A549 (cell line): ENCODE measurements at regions not wholly inside any gene's neighbourhood (a gene's known extent, or its start where the extent isn't known, plus 50 kb on each side); places are given as distances from the start of the nearest gene placed in this dataset.

Source experiments
- ATAC-seq, 2 experiments: fragments of 200-7000 bp in 1 of 2; fragments of >200 bp in 1 of 2; cut with Nextera tagmentation in 1 of 2; cut with Tn5 transposase in 1 of 2; 3 replicates each; pipeline versions ENCODE4 v1.8.0 to v1.9.1; 2018 to 2020; ENCODE audit warnings: mild to moderate bottlenecking in 1 of 2, moderate library complexity in 1 of 2
- CTCF ChIA-PET: fragments of 300-600 bp; sonication (Branson Sonifier 250); formaldehyde crosslinking; extraction: SDS; loops from one replicate; lab custom pipeline; 2021; ENCODE audit warnings: antibody characterized with exemption, inconsistent platforms; lab: Yijun Ruan, JAX
- POLR2A ChIA-PET: fragments of 350-600 bp; formaldehyde crosslinking; extraction: SDS; loops from one replicate; lab custom pipeline; 2021; ENCODE audit warnings: antibody characterized with exemption, inconsistent platforms; lab: Yijun Ruan, JAX
- DNase-seq, 2 experiments: peaks; one replicate each; pipeline versions ENCODE4 v3.0.0 to v3.0.0-alpha.2; 2011 to 2016; ENCODE audit warnings: low read depth in 1 of 2, low spot score in 1 of 2
- FAIRE-seq: peaks from 2 replicates; lab custom pipeline; 2011; peaks lifted over from hg19 to GRCh38; lab: Jason Lieb, UNC
- H3K27ac ChIP-seq, 2 experiments: fragments of >200 bp; sonication (Bioruptor Twin); formaldehyde crosslinking; 3 replicates each; pipeline ENCODE4 v1.5.1; 2016 to 2017
- H3K4me1 ChIP-seq: fragments of >200 bp; sonication (Bioruptor Twin); formaldehyde crosslinking; 3 replicates; pipeline ENCODE4 v1.6.1; 2016
- H3K4me2 ChIP-seq: fragments of >200 bp; sonication (Bioruptor Twin); formaldehyde crosslinking; 3 replicates; pipeline ENCODE4 v1.6.1; 2016
- H3K4me3 ChIP-seq: fragments of >200 bp; sonication (Bioruptor Twin); formaldehyde crosslinking; 3 replicates; pipeline ENCODE4 v1.5.1; 2016
- H3K9me3 ChIP-seq: fragments of >200 bp; sonication (Bioruptor Twin); formaldehyde crosslinking; 3 replicates; pipeline ENCODE4 v1.6.1; 2016
- CBX2 ChIP-seq: fragments of 200-600 bp; sonication (generic); IDR thresholded peaks from 2 replicates; pipeline ENCODE4 v1.6.1; 2016; ENCODE audit warnings: low read depth, mild to moderate bottlenecking, borderline replicate concordance
- CHD4 ChIP-seq: fragments of 200-600 bp; sonication (generic); IDR thresholded peaks from 2 replicates; pipeline ENCODE4 v1.6.1; 2016; ENCODE audit warnings: antibody characterized with exemption, mild to moderate bottlenecking, borderline replicate concordance
- EHF ChIP-seq: fragments of 250-450 bp; sonication (Bioruptor Pico); IDR thresholded peaks from 2 replicates; pipeline ENCODE4 v1.5.0; 2020; ENCODE audit warnings: mild to moderate bottlenecking
- EHMT2 ChIP-seq: fragments of 200-600 bp; sonication (generic); IDR thresholded peaks from 2 replicates; pipeline ENCODE4 v1.6.1; 2016; ENCODE audit warnings: antibody characterized with exemption, low read depth, mild to moderate bottlenecking, moderate library complexity
- GATA3 ChIP-seq: IDR thresholded peaks from 2 replicates; pipeline ENCODE4 v1.6.1; 2012; ENCODE audit warnings: borderline replicate concordance
- HEYL ChIP-seq: fragments of 250-450 bp; sonication (Bioruptor Pico); IDR thresholded peaks from 2 replicates; pipeline ENCODE4 v1.8.0; 2021; ENCODE audit warnings: mild to moderate bottlenecking, moderate library complexity
- HOXB13 ChIP-seq: fragments of 250-450 bp; sonication (Bioruptor Pico); IDR thresholded peaks from 2 replicates; pipeline ENCODE4 v1.5.0; 2020; ENCODE audit warnings: low read depth, mild to moderate bottlenecking, moderate library complexity
- JUNB ChIP-seq: fragments of >200 bp; sonication (Bioruptor Twin); formaldehyde crosslinking; IDR thresholded peaks from 2 replicates; pipeline ENCODE4 v1.6.1; 2016
- KDM1A ChIP-seq: fragments of 200-600 bp; sonication (generic); IDR thresholded peaks from 2 replicates; pipeline ENCODE4 v1.6.1; 2016; ENCODE audit warnings: low read depth, mild to moderate bottlenecking
- MAZ ChIP-seq: fragments of 150-350 bp; IDR thresholded peaks from 2 replicates; pipeline ENCODE4 v1.6.1; 2014; ENCODE audit warnings: antibody characterized with exemption, low read depth, low read length, borderline replicate concordance
- NFE2L2 ChIP-seq: fragments of 150-350 bp; conservative IDR thresholded peaks from 2 replicates; pipeline ENCODE4 v1.6.1; 2014; ENCODE audit warnings: low read length
- NPAS2 ChIP-seq: fragments of 250-450 bp; sonication (Bioruptor Pico); IDR thresholded peaks from 2 replicates; pipeline ENCODE4 v1.8.0; 2022; ENCODE audit warnings: mild to moderate bottlenecking, moderate library complexity, borderline replicate concordance
- NR3C1 ChIP-seq: fragments of >200 bp; sonication (Bioruptor Twin); formaldehyde crosslinking; IDR thresholded peaks from 3 replicates; pipeline ENCODE4 v1.6.1; 2017
- RAD21 ChIP-seq, 2 experiments: fragments of >200 bp in 1 of 2; sonication (Bioruptor Twin) in 1 of 2; formaldehyde crosslinking in 1 of 2; IDR thresholded peaks in 1 of 2; conservative IDR thresholded peaks in 1 of 2; 2 replicates in 1 of 2; 3 replicates in 1 of 2; pipeline ENCODE4 v1.6.1; 2012 to 2018; ENCODE audit warnings: inconsistent platforms in 1 of 2
- RARB ChIP-seq: fragments of 250-450 bp; sonication (Bioruptor Pico); IDR thresholded peaks from 2 replicates; pipeline ENCODE4 v1.8.0; 2021; ENCODE audit warnings: mild to moderate bottlenecking, moderate library complexity
- SMC3 ChIP-seq: fragments of >200 bp; sonication (Bioruptor Twin); formaldehyde crosslinking; IDR thresholded peaks from 3 replicates; pipeline ENCODE4 v1.6.1; 2018; ENCODE audit warnings: inconsistent platforms
- SREBF2 ChIP-seq: fragments of 450-650 bp; IDR thresholded peaks from 2 replicates; pipeline ENCODE4 v1.6.1; 2014; ENCODE audit warnings: mild to moderate bottlenecking, moderate library complexity
- TFCP2L1 ChIP-seq: fragments of 250-450 bp; sonication (Bioruptor Pico); IDR thresholded peaks from 2 replicates; pipeline ENCODE4 v1.5.0; 2021; ENCODE audit warnings: mild to moderate bottlenecking
- TP53 ChIP-seq: fragments of 250-450 bp; sonication (Bioruptor Pico); IDR thresholded peaks from 2 replicates; pipeline ENCODE4 v1.5.0; 2021; ENCODE audit warnings: mild to moderate bottlenecking, moderate library complexity
- ZFP36 ChIP-seq: fragments of 450-650 bp; IDR thresholded peaks from 2 replicates; pipeline ENCODE4 v1.6.1; 2014; ENCODE audit warnings: borderline replicate concordance; ENCODE audit not compliant: partially characterized antibody
- WGBS: methylation state at CpG from one replicate; pipeline ENCODE4 v1.1.6; 2017; ENCODE audit errors: missing lambda C conversion rate; 5-methylcytosine and 5-hydroxymethylcytosine counted together
- TF ChIP-seq, protein P1 (sequence below): fragments of 250-450 bp; sonication (Bioruptor Pico); IDR thresholded peaks from 2 replicates; pipeline ENCODE4 v1.5.0; 2021; ENCODE audit warnings: mild to moderate bottlenecking, moderate library complexity, borderline replicate concordance
- TF ChIP-seq, protein P2 (sequence below): IDR thresholded peaks from 2 replicates; pipeline ENCODE4 v1.6.1; 2012
- TF ChIP-seq, protein P3 (sequence below): fragments of 200-600 bp; sonication (generic); IDR thresholded peaks from 2 replicates; pipeline ENCODE4 v1.6.1; 2016; ENCODE audit warnings: antibody characterized with exemption, mild to moderate bottlenecking, moderate library complexity
- TF ChIP-seq, protein P4 (sequence below): IDR thresholded peaks from 2 replicates; pipeline ENCODE4 v1.6.1; 2012; ENCODE audit warnings: low read depth, borderline replicate concordance
- TF ChIP-seq, protein P5 (sequence below): IDR thresholded peaks from 2 replicates; pipeline ENCODE4 v1.6.1; 2012

DNA sequence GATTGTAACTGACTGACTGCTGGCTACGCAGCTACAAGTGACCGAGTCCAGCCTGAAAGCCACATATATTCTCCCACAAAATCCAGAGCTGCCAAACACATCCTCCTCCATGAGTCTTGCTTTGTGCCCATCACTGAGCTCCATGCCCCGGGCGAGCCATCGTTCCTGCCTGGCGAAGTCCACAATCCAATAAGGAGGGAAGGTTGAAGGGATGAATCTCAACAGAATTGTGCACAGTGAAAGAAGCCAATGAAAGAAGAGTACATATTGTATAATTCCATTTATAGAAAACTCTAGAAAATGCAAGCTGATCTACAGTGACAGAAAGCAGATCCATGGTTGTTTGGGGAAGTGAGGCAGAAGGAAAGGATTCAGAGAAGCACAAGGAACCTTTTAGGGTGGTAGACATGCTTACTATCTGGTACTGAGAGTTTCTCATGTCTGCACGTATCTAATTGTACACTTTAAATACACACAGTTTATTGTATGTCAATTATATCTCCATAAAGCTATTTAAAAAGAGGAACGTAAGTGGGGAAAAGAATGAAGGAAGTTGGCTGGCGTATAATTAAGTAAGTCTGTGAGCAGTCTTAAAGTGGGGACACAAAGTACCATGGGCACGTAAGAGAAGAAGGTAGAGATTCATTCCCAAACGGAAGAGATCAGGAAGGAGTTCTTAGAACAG lies 115.9 kb upstream of the JUN start (continued):
- TF ChIP-seq, protein P1, sequence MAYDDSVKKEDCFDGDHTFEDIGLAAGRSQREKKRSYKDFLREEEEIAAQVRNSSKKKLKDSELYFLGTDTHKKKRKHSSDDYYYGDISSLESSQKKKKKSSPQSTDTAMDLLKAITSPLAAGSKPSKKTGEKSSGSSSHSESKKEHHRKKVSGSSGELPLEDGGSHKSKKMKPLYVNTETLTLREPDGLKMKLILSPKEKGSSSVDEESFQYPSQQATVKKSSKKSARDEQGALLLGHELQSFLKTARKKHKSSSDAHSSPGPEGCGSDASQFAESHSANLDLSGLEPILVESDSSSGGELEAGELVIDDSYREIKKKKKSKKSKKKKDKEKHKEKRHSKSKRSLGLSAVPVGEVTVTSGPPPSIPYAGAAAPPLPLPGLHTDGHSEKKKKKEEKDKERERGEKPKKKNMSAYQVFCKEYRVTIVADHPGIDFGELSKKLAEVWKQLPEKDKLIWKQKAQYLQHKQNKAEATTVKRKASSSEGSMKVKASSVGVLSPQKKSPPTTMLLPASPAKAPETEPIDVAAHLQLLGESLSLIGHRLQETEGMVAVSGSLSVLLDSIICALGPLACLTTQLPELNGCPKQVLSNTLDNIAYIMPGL (CRISPR knock-in tag), result no peak
- TF ChIP-seq SMC3, result no peak
- TF ChIP-seq, protein P2, sequence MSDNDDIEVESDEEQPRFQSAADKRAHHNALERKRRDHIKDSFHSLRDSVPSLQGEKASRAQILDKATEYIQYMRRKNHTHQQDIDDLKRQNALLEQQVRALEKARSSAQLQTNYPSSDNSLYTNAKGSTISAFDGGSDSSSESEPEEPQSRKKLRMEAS, result no peak
- TF ChIP-seq CBX2, result no peak
- TF ChIP-seq, protein P3, sequence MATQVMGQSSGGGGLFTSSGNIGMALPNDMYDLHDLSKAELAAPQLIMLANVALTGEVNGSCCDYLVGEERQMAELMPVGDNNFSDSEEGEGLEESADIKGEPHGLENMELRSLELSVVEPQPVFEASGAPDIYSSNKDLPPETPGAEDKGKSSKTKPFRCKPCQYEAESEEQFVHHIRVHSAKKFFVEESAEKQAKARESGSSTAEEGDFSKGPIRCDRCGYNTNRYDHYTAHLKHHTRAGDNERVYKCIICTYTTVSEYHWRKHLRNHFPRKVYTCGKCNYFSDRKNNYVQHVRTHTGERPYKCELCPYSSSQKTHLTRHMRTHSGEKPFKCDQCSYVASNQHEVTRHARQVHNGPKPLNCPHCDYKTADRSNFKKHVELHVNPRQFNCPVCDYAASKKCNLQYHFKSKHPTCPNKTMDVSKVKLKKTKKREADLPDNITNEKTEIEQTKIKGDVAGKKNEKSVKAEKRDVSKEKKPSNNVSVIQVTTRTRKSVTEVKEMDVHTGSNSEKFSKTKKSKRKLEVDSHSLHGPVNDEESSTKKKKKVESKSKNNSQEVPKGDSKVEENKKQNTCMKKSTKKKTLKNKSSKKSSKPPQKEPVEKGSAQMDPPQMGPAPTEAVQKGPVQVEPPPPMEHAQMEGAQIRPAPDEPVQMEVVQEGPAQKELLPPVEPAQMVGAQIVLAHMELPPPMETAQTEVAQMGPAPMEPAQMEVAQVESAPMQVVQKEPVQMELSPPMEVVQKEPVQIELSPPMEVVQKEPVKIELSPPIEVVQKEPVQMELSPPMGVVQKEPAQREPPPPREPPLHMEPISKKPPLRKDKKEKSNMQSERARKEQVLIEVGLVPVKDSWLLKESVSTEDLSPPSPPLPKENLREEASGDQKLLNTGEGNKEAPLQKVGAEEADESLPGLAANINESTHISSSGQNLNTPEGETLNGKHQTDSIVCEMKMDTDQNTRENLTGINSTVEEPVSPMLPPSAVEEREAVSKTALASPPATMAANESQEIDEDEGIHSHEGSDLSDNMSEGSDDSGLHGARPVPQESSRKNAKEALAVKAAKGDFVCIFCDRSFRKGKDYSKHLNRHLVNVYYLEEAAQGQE, result no peak
- TF ChIP-seq RAD21 (conservative IDR thresholded peaks at IDR 0.05 in 1 of 2, IDR thresholded peaks at IDR 0.05 in 1 of 2), result no peak
- TF ChIP-seq, all 56 proteins: peak for 0

DNA sequence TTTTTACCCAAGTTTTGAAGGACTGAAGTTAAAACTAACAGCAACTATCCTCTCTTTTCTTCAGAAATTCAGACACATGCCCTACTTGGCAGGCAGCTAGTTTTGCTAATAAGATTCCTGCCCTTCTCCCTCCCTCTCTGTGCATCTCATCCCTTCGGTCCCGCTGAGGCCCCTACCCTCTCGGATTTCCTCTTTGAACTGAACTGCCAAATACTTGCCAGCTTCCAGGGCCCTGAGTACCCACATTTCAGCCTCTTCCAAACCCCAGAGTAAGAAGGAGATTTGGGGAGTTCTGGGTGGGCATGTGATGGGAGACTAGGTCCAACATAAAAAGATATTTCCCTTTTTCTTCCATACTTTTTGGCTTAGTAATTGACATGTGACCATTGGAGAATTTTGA lies 116.5 kb upstream of the JUN start:
- ChIA-PET POLR2A (no interaction called here), CTCF (interaction anchor here (1.0 to 2.0 kb wide), 2 partner anchors 82 to 177 kb away, joined by 3 to 4 read pairs; no protein-coding TSS in a partner anchor)
- Histone ChIP-seq H3K4me1 (peaks cover 48% of the 10 kb centered on the region), H3K4me2 (no peak overlapping the region), H3K27ac (peak overlapping the region in 1 of 2 experiments; percentile 55; a peak in 2 of 6 replicates), H3K9me3 (no peaks in the 10 kb centered on the region), H3K4me3 (no peak overlapping the region)
- no peak for FAIRE-seq
- TF ChIP-seq KDM1A (no peak), NPAS2 (no peak), NR3C1 (no peak), HOXB13 (CRISPR knock-in tag) (no peak), CHD4 (no peak), CBX2 (no peak), EHF (CRISPR knock-in tag) (no peak), NFE2L2 (no peak), TP53 (CRISPR knock-in tag) (no peak), HEYL (no peak), ZFP36 (no peak), JUNB (no peak)
- TF ChIP-seq, protein P4, sequence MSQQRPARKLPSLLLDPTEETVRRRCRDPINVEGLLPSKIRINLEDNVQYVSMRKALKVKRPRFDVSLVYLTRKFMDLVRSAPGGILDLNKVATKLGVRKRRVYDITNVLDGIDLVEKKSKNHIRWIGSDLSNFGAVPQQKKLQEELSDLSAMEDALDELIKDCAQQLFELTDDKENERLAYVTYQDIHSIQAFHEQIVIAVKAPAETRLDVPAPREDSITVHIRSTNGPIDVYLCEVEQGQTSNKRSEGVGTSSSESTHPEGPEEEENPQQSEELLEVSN, result no peak
- no peak for DNase-seq
- WGBS, result 97% methylated on average over 3 of the region's 3 CpGs
- no peak for ATAC-seq

DNA sequence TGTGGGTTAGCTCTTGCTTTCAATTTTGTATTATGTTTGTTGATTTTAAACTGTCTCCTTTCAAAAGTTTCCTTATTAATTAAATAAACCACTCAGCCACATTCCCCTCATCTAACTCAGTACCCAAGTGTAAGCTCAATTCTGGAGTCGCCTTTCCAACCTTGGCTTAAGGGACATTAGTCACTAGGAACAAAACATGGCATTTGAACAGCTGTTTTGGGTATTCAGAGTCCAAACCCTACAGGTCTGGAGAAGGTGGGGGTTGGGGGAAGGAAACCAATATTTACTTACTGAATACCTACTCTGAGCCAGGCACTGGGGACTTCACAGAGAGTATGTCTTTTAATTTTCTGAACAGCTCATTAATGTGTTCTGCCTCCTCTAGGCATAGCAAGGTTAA lies 117.2 kb upstream of the JUN start:
- ChIA-PET CTCF (interaction anchor here (1.0 to 2.0 kb wide), 2 partner anchors 83 to 176 kb away, joined by 3 to 4 read pairs; no protein-coding TSS in a partner anchor), POLR2A (no interaction called here)
- no peak for DNase-seq
- FAIRE-seq, result no peak
- peak overlapping the region; percentile 21; the same call in 2 of the 3 replicates for H3K4me2 ChIP-seq
- 79% methylated on average over 1 of the region's 1 CpG for WGBS
- H3K4me1 ChIP-seq, result peaks cover 45% of the 10 kb centered on the region
- no peak for ATAC-seq
- H3K4me3 ChIP-seq, result no peak overlapping the region
- H3K27ac ChIP-seq, result peak overlapping the region in 1 of 2 experiments; percentile 98; a peak in 2 of 6 replicates
- H3K9me3 ChIP-seq, result no peaks in the 10 kb centered on the region
- TF ChIP-seq, protein P5, sequence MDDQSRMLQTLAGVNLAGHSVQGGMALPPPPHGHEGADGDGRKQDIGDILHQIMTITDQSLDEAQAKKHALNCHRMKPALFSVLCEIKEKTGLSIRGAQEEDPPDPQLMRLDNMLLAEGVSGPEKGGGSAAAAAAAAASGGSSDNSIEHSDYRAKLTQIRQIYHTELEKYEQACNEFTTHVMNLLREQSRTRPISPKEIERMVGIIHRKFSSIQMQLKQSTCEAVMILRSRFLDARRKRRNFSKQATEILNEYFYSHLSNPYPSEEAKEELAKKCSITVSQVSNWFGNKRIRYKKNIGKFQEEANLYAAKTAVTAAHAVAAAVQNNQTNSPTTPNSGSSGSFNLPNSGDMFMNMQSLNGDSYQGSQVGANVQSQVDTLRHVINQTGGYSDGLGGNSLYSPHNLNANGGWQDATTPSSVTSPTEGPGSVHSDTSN, result no peak
- no peak for TF ChIP-seq HEYL
- no peak for TF ChIP-seq CHD4
- no peak for TF ChIP-seq TFCP2L1 (CRISPR knock-in tag)
- no peak for TF ChIP-seq RARB (CRISPR knock-in tag)
- TF ChIP-seq EHMT2, result no peak
- no peak for TF ChIP-seq SREBF2
- no peak for TF ChIP-seq GATA3
- no peak for TF ChIP-seq MAZ
